GM23338 (cell line): ENCODE measurements at regions not wholly inside any gene's neighbourhood (a gene's known extent, or its start where the extent isn't known, plus 50 kb on each side); places are given as distances from the start of the nearest gene placed in this dataset.
A peak's percentile ranks its signal among the peaks of the same experiment; 100 is the strongest.
"Not testable (repeated sequence)": the region's sequence is repeated elsewhere in the genome, so short reads cannot be mapped to it uniquely, and the experiment has no call there.

Experiments
- ATAC-seq: fragments of 200-7000 bp; cut with Tn5 transposase; 3 replicates; pipeline ENCODE4 v1.9.1; 2020
- DNase-seq: peaks from one replicate; pipeline ENCODE4 v3.0.0-alpha.2; 2015; ENCODE audit warnings: low spot score
- H2AFZ ChIP-seq: fragments of 200-600 bp; sonication (generic); 2 replicates; pipeline ENCODE4 v1.8.0; 2016; ENCODE audit warnings: antibody characterized with exemption, mild to moderate bottlenecking, moderate library complexity
- H3F3A ChIP-seq: fragments of 200-600 bp; sonication (generic); replicated peaks from 2 replicates; pipeline ENCODE4 v1.8.0; 2017; ENCODE audit warnings: antibody characterized with exemption, mixed run types, low read depth
- H3K27ac ChIP-seq: fragments of 200-600 bp; sonication (generic); 2 replicates; pipeline ENCODE4 v1.6.1; 2016; ENCODE audit warnings: low read depth
- H3K27me3 ChIP-seq: fragments of 200-600 bp; sonication (generic); 2 replicates; pipeline ENCODE4 v1.8.0; 2016; ENCODE audit warnings: mild to moderate bottlenecking, mixed run types, moderate library complexity; ENCODE audit not compliant: insufficient read depth
- H3K36me3 ChIP-seq: fragments of 200-600 bp; sonication (generic); 2 replicates; pipeline ENCODE4 v1.8.0; 2016; ENCODE audit warnings: mild to moderate bottlenecking; ENCODE audit not compliant: insufficient read depth
- H3K4me1 ChIP-seq: fragments of 200-600 bp; sonication (generic); 2 replicates; pipeline ENCODE4 v1.8.0; 2016; ENCODE audit warnings: mild to moderate bottlenecking, moderate library complexity; ENCODE audit not compliant: insufficient read depth
- H3K4me2 ChIP-seq: fragments of 200-600 bp; sonication (generic); 2 replicates; pipeline ENCODE4 v1.7.1; 2017; ENCODE audit warnings: mixed run types
- H3K4me3 ChIP-seq: fragments of 200-600 bp; sonication (generic); 2 replicates; pipeline ENCODE4 v1.6.1; 2016; ENCODE audit warnings: mixed run types
- H3K79me2 ChIP-seq: fragments of 200-600 bp; sonication (generic); replicated peaks from 2 replicates; pipeline ENCODE4 v1.8.0; 2017; ENCODE audit warnings: mild to moderate bottlenecking; ENCODE audit not compliant: insufficient read depth
- H3K9me2 ChIP-seq: fragments of 200-600 bp; sonication (generic); 2 replicates; pipeline ENCODE4 v1.8.0; 2017; ENCODE audit not compliant: insufficient read depth
- H4K20me1 ChIP-seq: fragments of 200-600 bp; sonication (generic); replicated peaks from 2 replicates; pipeline ENCODE4 v1.8.0; 2017; ENCODE audit warnings: mild to moderate bottlenecking; ENCODE audit not compliant: insufficient read depth
- H3K27ac Mint-ChIP-seq: 2 replicates; pipeline ENCODE4 v1.8.0; 2020; ENCODE audit warnings: inconsistent platforms, mild to moderate bottlenecking, moderate library complexity, mixed read lengths
- H3K27me3 Mint-ChIP-seq: 3 replicates; pipeline ENCODE4 v1.8.0; 2022; ENCODE audit warnings: low read depth, mild to moderate bottlenecking, moderate library complexity, mixed read lengths, inconsistent platforms; ENCODE audit not compliant: insufficient read depth, poor library complexity
- H3K36me3 Mint-ChIP-seq: 3 replicates; pipeline ENCODE4 v1.8.0; 2021; ENCODE audit warnings: low read depth, mild to moderate bottlenecking, inconsistent platforms, moderate library complexity, mixed read lengths
- H3K4me1 Mint-ChIP-seq: 3 replicates; pipeline ENCODE4 v1.8.0; 2020; ENCODE audit warnings: mild to moderate bottlenecking, inconsistent platforms, mixed read lengths
- H3K4me3 Mint-ChIP-seq: 3 replicates; pipeline ENCODE4 v1.8.0; 2021; ENCODE audit warnings: moderate library complexity, mild to moderate bottlenecking, inconsistent platforms, mixed read lengths
- H3K9me3 Mint-ChIP-seq: 3 replicates; pipeline ENCODE4 v1.8.0; 2020; ENCODE audit warnings: moderate library complexity, mild to moderate bottlenecking, inconsistent platforms, mixed read lengths
- CREB1 ChIP-seq: fragments of 250-450 bp; sonication (Bioruptor Pico); IDR thresholded peaks from 2 replicates; pipeline ENCODE4 v1.5.0; 2020; ENCODE audit warnings: low read depth, mild to moderate bottlenecking, moderate library complexity
- CTCF ChIP-seq, 2 experiments: fragments of 200-600 bp in 1 of 2; sonication (generic) in 1 of 2; conservative IDR thresholded peaks; 2 replicates each; pipeline versions ENCODE4 v1.5.1 to v1.6.1; 2016 to 2017; ENCODE audit warnings: antibody characterized with exemption in 2 of 2, low read depth in 2 of 2, mild to moderate bottlenecking in 2 of 2, moderate library complexity in 1 of 2
- EZH2phosphoT487 ChIP-seq: fragments of 200-600 bp; sonication (generic); IDR thresholded peaks from one replicate; pipeline ENCODE4 v1.8.1; 2018; ENCODE audit warnings: antibody characterized with exemption; ENCODE audit not compliant: unreplicated experiment
- TF ChIP-seq, protein P1 (sequence below): IDR thresholded peaks from one replicate; pipeline ENCODE4 v1.6.1; 2018; ENCODE audit warnings: antibody characterized with exemption; ENCODE audit not compliant: unreplicated experiment

DNA sequence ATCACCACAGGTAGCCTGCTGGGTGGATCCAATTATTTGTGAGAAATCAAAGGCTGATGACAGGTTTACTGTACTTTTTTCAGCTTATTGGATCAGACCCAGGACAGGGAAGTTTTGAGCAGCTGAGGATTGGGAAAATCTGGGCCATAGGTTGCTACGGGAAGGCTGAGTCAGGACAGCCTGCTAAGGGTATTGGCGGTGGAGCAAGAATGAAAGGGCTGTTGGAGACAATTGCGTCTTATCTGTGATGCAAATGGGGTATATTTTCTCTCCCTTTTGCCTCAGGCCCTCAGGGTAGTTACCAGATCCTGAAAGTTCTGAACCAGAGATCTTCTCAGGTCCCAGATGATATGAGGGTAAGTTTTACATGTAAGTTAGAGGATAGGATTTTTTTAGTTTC is 317.7 kb downstream of the EDEM1 start (continued):
- no peak for TF ChIP-seq CTCF (conservative IDR thresholded peaks at IDR 0.05; ENCODE audit: low read depth in 2 of 2)
- no peak for TF ChIP-seq EZH2phosphoT487

DNA sequence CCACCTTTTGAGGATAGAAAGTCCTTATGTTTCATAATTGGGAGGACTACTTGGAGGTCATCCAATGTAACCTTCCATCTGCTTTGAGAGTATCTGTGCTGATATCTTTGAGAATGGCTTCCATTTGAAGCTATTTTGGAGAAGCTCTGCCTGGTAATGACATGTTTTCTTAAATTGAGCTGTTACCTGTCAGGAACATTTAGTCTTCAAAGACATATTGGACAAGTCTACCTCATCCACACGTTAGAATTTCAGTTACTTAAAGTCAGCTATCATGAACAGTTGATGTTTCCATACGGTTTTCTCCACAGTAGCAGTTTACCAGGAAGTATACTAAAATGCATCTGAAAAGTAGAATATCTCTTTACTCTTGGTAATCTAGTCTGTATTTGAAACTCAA is 318.5 kb downstream of the EDEM1 start:
- H3K4me2 ChIP-seq = no peak overlapping the region
- H3K4me1 ChIP-seq = no peaks in the 10 kb centered on the region
- H3K27ac ChIP-seq = no peak overlapping the region
- ATAC-seq (no peak), DNase-seq (no peak)
- H3K4me3 ChIP-seq = no peak overlapping the region
- no peak overlapping the region for H2AFZ ChIP-seq
- Mint-ChIP-seq H3K4me3 (no peak overlapping the region), H3K36me3 (peaks cover 9% of the 10 kb centered on the region), H3K27ac (no peak overlapping the region), H3K27me3 (peaks cover 6% of the 10 kb centered on the region), H3K9me3 (peaks cover 78% of the 10 kb centered on the region), H3K4me1 (peaks cover 12% of the 10 kb centered on the region)
- no peaks in the 10 kb centered on the region for H3K79me2 ChIP-seq
- no peaks in the 10 kb centered on the region for H4K20me1 ChIP-seq
- no peak for TF ChIP-seq CREB1 (CRISPR knock-in tag)
- TF ChIP-seq, protein P1, sequence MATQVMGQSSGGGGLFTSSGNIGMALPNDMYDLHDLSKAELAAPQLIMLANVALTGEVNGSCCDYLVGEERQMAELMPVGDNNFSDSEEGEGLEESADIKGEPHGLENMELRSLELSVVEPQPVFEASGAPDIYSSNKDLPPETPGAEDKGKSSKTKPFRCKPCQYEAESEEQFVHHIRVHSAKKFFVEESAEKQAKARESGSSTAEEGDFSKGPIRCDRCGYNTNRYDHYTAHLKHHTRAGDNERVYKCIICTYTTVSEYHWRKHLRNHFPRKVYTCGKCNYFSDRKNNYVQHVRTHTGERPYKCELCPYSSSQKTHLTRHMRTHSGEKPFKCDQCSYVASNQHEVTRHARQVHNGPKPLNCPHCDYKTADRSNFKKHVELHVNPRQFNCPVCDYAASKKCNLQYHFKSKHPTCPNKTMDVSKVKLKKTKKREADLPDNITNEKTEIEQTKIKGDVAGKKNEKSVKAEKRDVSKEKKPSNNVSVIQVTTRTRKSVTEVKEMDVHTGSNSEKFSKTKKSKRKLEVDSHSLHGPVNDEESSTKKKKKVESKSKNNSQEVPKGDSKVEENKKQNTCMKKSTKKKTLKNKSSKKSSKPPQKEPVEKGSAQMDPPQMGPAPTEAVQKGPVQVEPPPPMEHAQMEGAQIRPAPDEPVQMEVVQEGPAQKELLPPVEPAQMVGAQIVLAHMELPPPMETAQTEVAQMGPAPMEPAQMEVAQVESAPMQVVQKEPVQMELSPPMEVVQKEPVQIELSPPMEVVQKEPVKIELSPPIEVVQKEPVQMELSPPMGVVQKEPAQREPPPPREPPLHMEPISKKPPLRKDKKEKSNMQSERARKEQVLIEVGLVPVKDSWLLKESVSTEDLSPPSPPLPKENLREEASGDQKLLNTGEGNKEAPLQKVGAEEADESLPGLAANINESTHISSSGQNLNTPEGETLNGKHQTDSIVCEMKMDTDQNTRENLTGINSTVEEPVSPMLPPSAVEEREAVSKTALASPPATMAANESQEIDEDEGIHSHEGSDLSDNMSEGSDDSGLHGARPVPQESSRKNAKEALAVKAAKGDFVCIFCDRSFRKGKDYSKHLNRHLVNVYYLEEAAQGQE = no peak
- H3K27me3 ChIP-seq = no peaks in the 10 kb centered on the region
- no peaks in the 10 kb centered on the region for H3F3A ChIP-seq
- peaks cover 3% of the 10 kb centered on the region; the same call in 1 of the 2 replicates for H3K36me3 ChIP-seq
- H3K9me2 ChIP-seq = no peaks in the 10 kb centered on the region

GRCh38 chr3:5508860-5509259 is 321.4 kb downstream of the EDEM1 start:
- H3K9me3 Mint-ChIP-seq = peaks cover 89% of the 10 kb centered on the region
- H3K27ac Mint-ChIP-seq = 0 out of 2 replicates have a peak overlapping the region, but pooled peaks have one; percentile 40

More at GRCh38 chr3:5508860-5509259, 321.4 kb downstream of the EDEM1 start:
- not testable (repeated sequence) for H3K27me3 Mint-ChIP-seq, H3K9me2 ChIP-seq, ATAC-seq, H4K20me1 ChIP-seq, H2AFZ ChIP-seq, H3K4me3 ChIP-seq, H3K4me1 ChIP-seq, H3K4me3 Mint-ChIP-seq, H3K36me3 ChIP-seq, H3F3A ChIP-seq, DNase-seq, H3K4me1 Mint-ChIP-seq, H3K36me3 Mint-ChIP-seq, H3K79me2 ChIP-seq, H3K27me3 ChIP-seq, H3K27ac ChIP-seq, H3K4me2 ChIP-seq
